ENCODE measurements at regions not wholly inside any gene's neighbourhood (a gene's known extent, or its start where the extent isn't known, plus 50 kb on each side); places are given as distances from the start of the nearest gene placed in this dataset.

GRCh38 chr18:72058851-72059250 lies 485.3 kb downstream of the CBLN2 start:
- H3K9ac ChIP-seq (ENCODE audit: low read depth in 1 of 3, low read length in 3 of 3), result no peak overlapping the region

GRCh38 chr18:72056171-72056570 lies 488.0 kb downstream of the CBLN2 start:
- H3K27me3 ChIP-seq (ENCODE audit: control insufficient read depth in 3 of 3, insufficient read depth in 3 of 3, low read length in 3 of 3), result no peaks in the 10 kb centered on the region
- no peaks in the 10 kb centered on the region for H3K9me3 ChIP-seq (ENCODE audit: control insufficient read depth in 3 of 3, low read length in 3 of 3)
- H3K4me3 ChIP-seq (ENCODE audit: low read length in 3 of 3), result no peak overlapping the region
- H3K9ac ChIP-seq (ENCODE audit: low read depth in 1 of 3, low read length in 3 of 3), result no peak overlapping the region
- no peaks in the 10 kb centered on the region for H3K4me1 ChIP-seq (ENCODE audit: control insufficient read depth in 3 of 3, insufficient read depth in 3 of 3, low read length in 3 of 3)
- H3K27ac ChIP-seq (ENCODE audit: low read depth, low read length), result no peak overlapping the region
- H3K36me3 ChIP-seq (ENCODE audit: control insufficient read depth in 3 of 3, insufficient read depth in 3 of 3, low read length in 3 of 3), result no peaks in the 10 kb centered on the region

More at GRCh38 chr18:72058851-72059250, 485.3 kb downstream of the CBLN2 start:
- Histone ChIP-seq H3K27me3 (ENCODE audit: control insufficient read depth in 3 of 3, insufficient read depth in 3 of 3, low read length in 3 of 3) (no peaks in the 10 kb centered on the region), H3K9me3 (ENCODE audit: control insufficient read depth in 3 of 3, low read length in 3 of 3) (no peaks in the 10 kb centered on the region), H3K4me3 (ENCODE audit: low read length in 3 of 3) (no peak overlapping the region), H3K36me3 (ENCODE audit: control insufficient read depth in 3 of 3, insufficient read depth in 3 of 3, low read length in 3 of 3) (no peaks in the 10 kb centered on the region), H3K27ac (ENCODE audit: low read depth, low read length) (no peak overlapping the region), H3K4me1 (ENCODE audit: control insufficient read depth in 3 of 3, insufficient read depth in 3 of 3, low read length in 3 of 3) (no peaks in the 10 kb centered on the region)

GRCh38 chr18:72041313-72042032 lies 502.7 kb downstream of the CBLN2 start:
- H3K36me3 ChIP-seq (ENCODE audit: control insufficient read depth in 3 of 3, insufficient read depth in 3 of 3, low read length in 3 of 3), result no peaks in the 10 kb centered on the region
- H3K27ac ChIP-seq (ENCODE audit: low read depth, low read length), result no peak overlapping the region
- no peak overlapping the region for H3K4me3 ChIP-seq (ENCODE audit: low read length in 3 of 3)
- no peaks in the 10 kb centered on the region for H3K4me1 ChIP-seq (ENCODE audit: control insufficient read depth in 3 of 3, insufficient read depth in 3 of 3, low read length in 3 of 3)
- peaks cover 0 to 2% (median 0%) of the 10 kb centered on the region in 3 donors for H3K9me3 ChIP-seq (ENCODE audit: control insufficient read depth in 3 of 3, low read length in 3 of 3)
- H3K27me3 ChIP-seq (ENCODE audit: control insufficient read depth in 3 of 3, insufficient read depth in 3 of 3, low read length in 3 of 3), result no peaks in the 10 kb centered on the region
- H3K9ac ChIP-seq (ENCODE audit: low read depth in 1 of 3, low read length in 3 of 3), result no peak overlapping the region

- H3K4me1 ChIP-seq (ENCODE audit: control insufficient read depth in 3 of 3, insufficient read depth in 3 of 3, low read length in 3 of 3), result no peaks in the 10 kb centered on the region
- no peaks in the 10 kb centered on the region for H3K36me3 ChIP-seq (ENCODE audit: control insufficient read depth in 3 of 3, insufficient read depth in 3 of 3, low read length in 3 of 3)
- no peak overlapping the region for H3K27ac ChIP-seq (ENCODE audit: low read depth, low read length)
Observed at GRCh38 chr18:72013427-72013850, 530.7 kb downstream of the CBLN2 start.

GRCh38 chr18:71998547-71999097 lies 545.5 kb downstream of the CBLN2 start:
- Histone ChIP-seq H3K4me1 (ENCODE audit: control insufficient read depth in 3 of 3, insufficient read depth in 3 of 3, low read length in 3 of 3) (no peaks in the 10 kb centered on the region), H3K9ac (ENCODE audit: low read depth in 1 of 3, low read length in 3 of 3) (no peak overlapping the region), H3K9me3 (ENCODE audit: control insufficient read depth in 3 of 3, low read length in 3 of 3) (no peaks in the 10 kb centered on the region), H3K27me3 (ENCODE audit: control insufficient read depth in 3 of 3, insufficient read depth in 3 of 3, low read length in 3 of 3) (no peaks in the 10 kb centered on the region), H3K4me3 (ENCODE audit: low read length in 3 of 3) (no peak overlapping the region), H3K27ac (ENCODE audit: low read depth, low read length) (no peak overlapping the region), H3K36me3 (ENCODE audit: control insufficient read depth in 3 of 3, insufficient read depth in 3 of 3, low read length in 3 of 3) (no peaks in the 10 kb centered on the region)

More at GRCh38 chr18:72013427-72013850, 530.7 kb downstream of the CBLN2 start:
- Histone ChIP-seq H3K9me3 (ENCODE audit: control insufficient read depth in 3 of 3, low read length in 3 of 3) (no peaks in the 10 kb centered on the region), H3K9ac (ENCODE audit: low read depth in 1 of 3, low read length in 3 of 3) (no peak overlapping the region), H3K27me3 (ENCODE audit: control insufficient read depth in 3 of 3, insufficient read depth in 3 of 3, low read length in 3 of 3) (no peaks in the 10 kb centered on the region), H3K4me3 (ENCODE audit: low read length in 3 of 3) (no peak overlapping the region)

- Histone ChIP-seq H3K9ac (ENCODE audit: low read depth in 1 of 3, low read length in 3 of 3) (no peak overlapping the region), H3K4me1 (ENCODE audit: control insufficient read depth in 3 of 3, insufficient read depth in 3 of 3, low read length in 3 of 3) (no peaks in the 10 kb centered on the region), H3K36me3 (ENCODE audit: control insufficient read depth in 3 of 3, insufficient read depth in 3 of 3, low read length in 3 of 3) (no peaks in the 10 kb centered on the region), H3K27me3 (ENCODE audit: control insufficient read depth in 3 of 3, insufficient read depth in 3 of 3, low read length in 3 of 3) (no peaks in the 10 kb centered on the region), H3K4me3 (ENCODE audit: low read length in 3 of 3) (no peak overlapping the region), H3K27ac (ENCODE audit: low read depth, low read length) (no peak overlapping the region), H3K9me3 (ENCODE audit: control insufficient read depth in 3 of 3, low read length in 3 of 3) (no peaks in the 10 kb centered on the region)
Observed at GRCh38 chr18:71995904-71996465, 548.2 kb downstream of the CBLN2 start.

- Histone ChIP-seq H3K4me1 (ENCODE audit: control insufficient read depth in 3 of 3, insufficient read depth in 3 of 3, low read length in 3 of 3) (no peaks in the 10 kb centered on the region), H3K4me3 (ENCODE audit: low read length in 3 of 3) (no peak overlapping the region), H3K9me3 (ENCODE audit: control insufficient read depth in 3 of 3, low read length in 3 of 3) (no peaks in the 10 kb centered on the region), H3K36me3 (ENCODE audit: control insufficient read depth in 3 of 3, insufficient read depth in 3 of 3, low read length in 3 of 3) (no peaks in the 10 kb centered on the region), H3K27ac (ENCODE audit: low read depth, low read length) (no peak overlapping the region), H3K27me3 (ENCODE audit: control insufficient read depth in 3 of 3, insufficient read depth in 3 of 3, low read length in 3 of 3) (no peaks in the 10 kb centered on the region), H3K9ac (ENCODE audit: low read depth in 1 of 3, low read length in 3 of 3) (no peak overlapping the region)
Observed at GRCh38 chr18:71994273-71994672, 549.9 kb downstream of the CBLN2 start.

- no peaks in the 10 kb centered on the region for H3K9me3 ChIP-seq (ENCODE audit: control insufficient read depth in 3 of 3, low read length in 3 of 3)
- no peak overlapping the region for H3K4me3 ChIP-seq (ENCODE audit: low read length in 3 of 3)
- H3K27ac ChIP-seq (ENCODE audit: low read depth, low read length), result no peak overlapping the region
- H3K9ac ChIP-seq (ENCODE audit: low read depth in 1 of 3, low read length in 3 of 3), result no peak overlapping the region
- no peaks in the 10 kb centered on the region for H3K27me3 ChIP-seq (ENCODE audit: control insufficient read depth in 3 of 3, insufficient read depth in 3 of 3, low read length in 3 of 3)
- no peaks in the 10 kb centered on the region for H3K4me1 ChIP-seq (ENCODE audit: control insufficient read depth in 3 of 3, insufficient read depth in 3 of 3, low read length in 3 of 3)
- no peaks in the 10 kb centered on the region for H3K36me3 ChIP-seq (ENCODE audit: control insufficient read depth in 3 of 3, insufficient read depth in 3 of 3, low read length in 3 of 3)
Observed at GRCh38 chr18:71989616-71990015, 554.5 kb downstream of the CBLN2 start.

- Histone ChIP-seq H3K4me1 (ENCODE audit: control insufficient read depth in 3 of 3, insufficient read depth in 3 of 3, low read length in 3 of 3) (no peaks in the 10 kb centered on the region), H3K4me3 (ENCODE audit: low read length in 3 of 3) (no peak overlapping the region), H3K9me3 (ENCODE audit: control insufficient read depth in 3 of 3, low read length in 3 of 3) (no peaks in the 10 kb centered on the region), H3K27ac (ENCODE audit: low read depth, low read length) (no peak overlapping the region), H3K36me3 (ENCODE audit: control insufficient read depth in 3 of 3, insufficient read depth in 3 of 3, low read length in 3 of 3) (no peaks in the 10 kb centered on the region), H3K9ac (ENCODE audit: low read depth in 1 of 3, low read length in 3 of 3) (no peak overlapping the region), H3K27me3 (ENCODE audit: control insufficient read depth in 3 of 3, insufficient read depth in 3 of 3, low read length in 3 of 3) (no peaks in the 10 kb centered on the region)
Observed at GRCh38 chr18:71986351-71987050, 557.6 kb downstream of the CBLN2 start.

GRCh38 chr18:71976744-71977143 lies 567.4 kb downstream of the CBLN2 start:
- Histone ChIP-seq H3K36me3 (ENCODE audit: control insufficient read depth in 3 of 3, insufficient read depth in 3 of 3, low read length in 3 of 3) (no peaks in the 10 kb centered on the region), H3K4me3 (ENCODE audit: low read length in 3 of 3) (no peak overlapping the region), H3K4me1 (ENCODE audit: control insufficient read depth in 3 of 3, insufficient read depth in 3 of 3, low read length in 3 of 3) (no peaks in the 10 kb centered on the region), H3K9me3 (ENCODE audit: control insufficient read depth in 3 of 3, low read length in 3 of 3) (peaks cover 0 to 2% (median 0%) of the 10 kb centered on the region in 3 donors), H3K27me3 (ENCODE audit: control insufficient read depth in 3 of 3, insufficient read depth in 3 of 3, low read length in 3 of 3) (no peaks in the 10 kb centered on the region), H3K27ac (ENCODE audit: low read depth, low read length) (no peak overlapping the region), H3K9ac (ENCODE audit: low read depth in 1 of 3, low read length in 3 of 3) (no peak overlapping the region)

Measured in skeletal muscle tissue (tissue), 3 donors.